Endothelial cell of umbilical vein (primary cell): ENCODE measurements at regions not wholly inside any gene's neighbourhood (a gene's known extent, or its start where the extent isn't known, plus 50 kb on each side); places are given as distances from the start of the nearest gene placed in this dataset.

Source experiments
- BruUV-seq: library from RNA; stranded (reverse); fragments of 400-500 nt; replicated peaks from 2 replicates; lab custom pipeline; 2021; lab: Mats Ljungman, UMichigan
- CTCF ChIA-PET: fragments of 300-600, 350-600 bp; sonication (Branson Sonifier 250); formaldehyde crosslinking; loops from one replicate; lab custom pipeline; 2021; ENCODE audit warnings: antibody characterized with exemption, inconsistent platforms; lab: Charles Lee
- POLR2A ChIA-PET: fragments of 300-600, 350-600 bp; sonication (Branson Sonifier 250); formaldehyde crosslinking; loops from one replicate; lab custom pipeline; 2021; ENCODE audit warnings: antibody characterized with exemption, inconsistent platforms; lab: Charles Lee
- DNase-seq: peaks from one replicate; pipeline ENCODE4 v3.0.0-alpha.2; 2011; ENCODE audit warnings: low read depth, low spot score
- FAIRE-seq: peaks from 2 replicates; lab custom pipeline; 2011; peaks lifted over from hg19 to GRCh38; lab: Jason Lieb, UNC
- H2AFZ ChIP-seq: 2 replicates; pipeline ENCODE4 v1.6.0; 2012; ENCODE audit warnings: low read depth, low read length, control low read depth, inconsistent platforms
- H3K27ac ChIP-seq: 2 replicates; pipeline ENCODE4 v1.5.1; 2011; ENCODE audit warnings: low read depth, mild to moderate bottlenecking, control low read depth, low read length, moderate library complexity; ENCODE audit not compliant: insufficient read depth
- H3K27me3 ChIP-seq, 2 experiments: 2 replicates each; pipeline versions ENCODE4 v1.6.0 to v1.6.1; 2011; ENCODE audit warnings: low read length in 2 of 2, mixed read lengths in 1 of 2; ENCODE audit not compliant: control insufficient read depth in 2 of 2, insufficient read depth in 2 of 2
- H3K36me3 ChIP-seq, 2 experiments: 2 replicates in 1 of 2; 3 replicates in 1 of 2; pipeline ENCODE4 v1.5.1; 2011; ENCODE audit warnings: low read length in 2 of 2, mild to moderate bottlenecking in 1 of 2, moderate library complexity in 1 of 2; ENCODE audit not compliant: control insufficient read depth in 2 of 2, insufficient read depth in 2 of 2; ENCODE audit errors: extremely low read depth in 1 of 2
- H3K4me1 ChIP-seq: 3 replicates; pipeline ENCODE4 v1.5.1; 2011; ENCODE audit warnings: mild to moderate bottlenecking, low read length; ENCODE audit not compliant: control insufficient read depth, insufficient read depth; ENCODE audit errors: extremely low read depth
- H3K4me2 ChIP-seq: 2 replicates; pipeline ENCODE4 v1.6.1; 2011; ENCODE audit warnings: low read length, control low read depth, mixed read lengths; ENCODE audit not compliant: insufficient read depth
- H3K4me3 ChIP-seq, 3 experiments: fragments of 200-600 bp in 1 of 3; sonication (generic), shearing (Covaris generic) in 1 of 3; replicated peaks in 1 of 3; 2 replicates each; pipeline ENCODE4 v1.5.1; 2011 to 2016; ENCODE audit warnings: control low read depth in 3 of 3, low read length in 3 of 3, mild to moderate bottlenecking in 2 of 3, inconsistent platforms in 1 of 3, low read depth in 1 of 3, moderate library complexity in 1 of 3; ENCODE audit not compliant: insufficient read depth in 1 of 3
- H3K79me2 ChIP-seq: 2 replicates; pipeline ENCODE4 v1.6.0; 2012; ENCODE audit warnings: low read length, inconsistent platforms; ENCODE audit not compliant: control insufficient read depth, insufficient read depth
- H3K9ac ChIP-seq: replicated peaks from 2 replicates; pipeline ENCODE3; 2011; ENCODE audit warnings: low read length, control low read depth; ENCODE audit not compliant: insufficient read depth; ENCODE audit errors: extremely low read depth
- H3K9me1 ChIP-seq: replicated peaks from 3 replicates; pipeline ENCODE4 v1.6.0; 2011; ENCODE audit warnings: mild to moderate bottlenecking, low read length; ENCODE audit not compliant: control insufficient read depth, insufficient read depth; ENCODE audit errors: extremely low read depth
- H3K9me3 ChIP-seq: replicated peaks from 2 replicates; pipeline ENCODE4 v1.5.1; 2012; ENCODE audit warnings: low read length, inconsistent platforms; ENCODE audit not compliant: control insufficient read depth, insufficient read depth
- H4K20me1 ChIP-seq: replicated peaks from 2 replicates; pipeline ENCODE3; 2011; ENCODE audit warnings: mild to moderate bottlenecking, low read length; ENCODE audit not compliant: control insufficient read depth, insufficient read depth; ENCODE audit errors: extremely low read depth
- CTCF ChIP-seq, 2 donors: IDR thresholded peaks; 1 replicate in 1 of 2; 2 replicates in 1 of 2; pipeline ENCODE4 v1.5.1; 2011; ENCODE audit warnings: low read length in 2 of 2, mild to moderate bottlenecking in 2 of 2, moderate library complexity in 2 of 2, control low read depth in 1 of 2, inconsistent platforms in 1 of 2, low read depth in 1 of 2; ENCODE audit not compliant: insufficient read depth in 1 of 2; ENCODE audit errors: extremely low read depth in 1 of 2
- EZH2 ChIP-seq: IDR thresholded peaks from 2 replicates; pipeline ENCODE4 v1.6.1; 2012; ENCODE audit warnings: borderline replicate concordance, low read depth, mild to moderate bottlenecking, moderate library complexity, low read length, inconsistent platforms; ENCODE audit not compliant: severe bottlenecking
- FOS ChIP-seq: IDR thresholded peaks from 2 replicates; pipeline ENCODE4 v1.6.1; 2011; ENCODE audit warnings: mild to moderate bottlenecking, low read length, moderate library complexity, borderline replicate concordance; ENCODE audit not compliant: insufficient read depth
- GATA2 ChIP-seq: IDR thresholded peaks from 2 replicates; pipeline ENCODE4 v1.7.0; 2011; ENCODE audit warnings: low read depth, mild to moderate bottlenecking, moderate library complexity, mixed read lengths, low read length; ENCODE audit not compliant: insufficient read length, insufficient read depth
- JUN ChIP-seq: IDR thresholded peaks from 2 replicates; pipeline ENCODE4 v1.6.1; 2011; ENCODE audit warnings: borderline replicate concordance, low read depth; ENCODE audit not compliant: insufficient read length, insufficient read depth
- MAX ChIP-seq: IDR thresholded peaks from 2 replicates; pipeline ENCODE4 v1.6.1; 2011; ENCODE audit not compliant: insufficient read depth, insufficient read length
- MYC ChIP-seq: IDR thresholded peaks from one replicate; pipeline ENCODE4 v1.6.1; 2011; ENCODE audit warnings: mild to moderate bottlenecking, low read depth, low read length
- POLR2A ChIP-seq: IDR thresholded peaks from 2 replicates; pipeline ENCODE4 v1.6.1; 2012; ENCODE audit warnings: low read depth, mild to moderate bottlenecking, control low read depth, low read length
- POLR2AphosphoS5 ChIP-seq: IDR thresholded peaks from 2 replicates; pipeline ENCODE4 v1.6.1; 2012; ENCODE audit warnings: low read depth, mild to moderate bottlenecking, control low read depth, low read length, moderate library complexity; ENCODE audit not compliant: insufficient read depth
- dilution Hi-C: fragments of 300-500 bp; cut with MboI; formaldehyde crosslinking; loops from one replicate; pipeline ENCODE4 v1.15.0; 2019; ENCODE audit warnings: low sequenced_read_pairs; ENCODE audit not compliant: extremely low pct_ligation_motif_present
- intact Hi-C: fragments of 100-400 bp; cut with micrococcal nuclease; formaldehyde crosslinking; loops from one replicate; pipeline ENCODE4 v1.10.0; 2022

GRCh38 chr7:41590986-41591385, 111.9 kb downstream of the INHBA start:
- no peak overlapping the region for H3K4me3 ChIP-seq
- H2AFZ ChIP-seq: no peak overlapping the region
- H3K36me3 ChIP-seq: no peaks in the 10 kb centered on the region
- H3K9me1 ChIP-seq: no peaks in the 10 kb centered on the region
- no peaks in the 10 kb centered on the region for H3K4me1 ChIP-seq
- no peak overlapping the region for H3K27ac ChIP-seq
- no peaks in the 10 kb centered on the region for H3K9me3 ChIP-seq
- H3K4me2 ChIP-seq: no peak overlapping the region
- H3K79me2 ChIP-seq: no peaks in the 10 kb centered on the region
- H3K9ac ChIP-seq: no peak overlapping the region
- dilution Hi-C loops (no loop called here), intact Hi-C loops (no loop called here)
- H4K20me1 ChIP-seq: no peaks in the 10 kb centered on the region
- FAIRE-seq (no peak), DNase-seq (no peak)
- ChIA-PET POLR2A (no interaction called here), CTCF (no interaction called here)
- TF ChIP-seq EZH2 (no peak), MAX (no peak), POLR2AphosphoS5 (no peak), CTCF (IDR thresholded peaks at IDR 0.05; ENCODE audit: extremely low read depth in 1 of 2, insufficient read depth in 1 of 2, low read depth in 1 of 2, low read length in 2 of 2) (no peak), MYC (no peak), FOS (no peak), GATA2 (no peak), JUN (no peak), POLR2A (no peak)
- BruUV-seq: no TSS peak
- H3K27me3 ChIP-seq: no peaks in the 10 kb centered on the region
